ENCODE measurements at regions not wholly inside any gene's neighbourhood (a gene's known extent, or its start where the extent isn't known, plus 50 kb on each side); places are given as distances from the start of the nearest gene placed in this dataset.

DNA sequence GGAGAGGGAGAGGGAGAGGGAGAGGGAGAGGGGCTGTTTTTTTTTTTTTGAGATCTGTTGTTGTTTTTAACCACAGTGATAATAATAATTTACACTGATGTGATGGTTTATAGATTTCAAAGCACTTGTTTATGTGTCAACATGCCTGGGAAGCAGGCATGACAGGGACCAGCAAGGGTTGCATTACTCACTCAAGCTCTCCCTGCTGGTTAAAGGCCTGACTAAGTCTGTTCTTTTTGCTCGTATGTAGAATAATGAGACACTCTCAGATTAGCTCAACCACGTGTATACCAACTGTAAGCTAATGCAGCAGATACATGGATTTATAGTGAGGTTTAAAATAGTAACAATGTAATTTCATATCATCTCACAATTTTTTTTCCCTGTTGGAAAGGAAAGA is 134.6 kb upstream of the BOD1L1 start:
- TF ChIP-seq, protein P1, sequence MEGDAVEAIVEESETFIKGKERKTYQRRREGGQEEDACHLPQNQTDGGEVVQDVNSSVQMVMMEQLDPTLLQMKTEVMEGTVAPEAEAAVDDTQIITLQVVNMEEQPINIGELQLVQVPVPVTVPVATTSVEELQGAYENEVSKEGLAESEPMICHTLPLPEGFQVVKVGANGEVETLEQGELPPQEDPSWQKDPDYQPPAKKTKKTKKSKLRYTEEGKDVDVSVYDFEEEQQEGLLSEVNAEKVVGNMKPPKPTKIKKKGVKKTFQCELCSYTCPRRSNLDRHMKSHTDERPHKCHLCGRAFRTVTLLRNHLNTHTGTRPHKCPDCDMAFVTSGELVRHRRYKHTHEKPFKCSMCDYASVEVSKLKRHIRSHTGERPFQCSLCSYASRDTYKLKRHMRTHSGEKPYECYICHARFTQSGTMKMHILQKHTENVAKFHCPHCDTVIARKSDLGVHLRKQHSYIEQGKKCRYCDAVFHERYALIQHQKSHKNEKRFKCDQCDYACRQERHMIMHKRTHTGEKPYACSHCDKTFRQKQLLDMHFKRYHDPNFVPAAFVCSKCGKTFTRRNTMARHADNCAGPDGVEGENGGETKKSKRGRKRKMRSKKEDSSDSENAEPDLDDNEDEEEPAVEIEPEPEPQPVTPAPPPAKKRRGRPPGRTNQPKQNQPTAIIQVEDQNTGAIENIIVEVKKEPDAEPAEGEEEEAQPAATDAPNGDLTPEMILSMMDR (IDR thresholded peaks at IDR 0.05): no peak
- TF ChIP-seq POLR2A (IDR thresholded peaks at IDR 0.05): no peak
